CD4-positive, alpha-beta T cell treated with Interleukin-1 beta for 1 hour (primary cell): ENCODE measurements at regions not wholly inside any gene's neighbourhood (a gene's known extent, or its start where the extent isn't known, plus 50 kb on each side); places are given as distances from the start of the nearest gene placed in this dataset.

Experiments
- DNase-seq, 2 donors: peaks; one replicate each; pipeline ENCODE4 v3.0.0-alpha.2; 2020 to 2022

DNA sequence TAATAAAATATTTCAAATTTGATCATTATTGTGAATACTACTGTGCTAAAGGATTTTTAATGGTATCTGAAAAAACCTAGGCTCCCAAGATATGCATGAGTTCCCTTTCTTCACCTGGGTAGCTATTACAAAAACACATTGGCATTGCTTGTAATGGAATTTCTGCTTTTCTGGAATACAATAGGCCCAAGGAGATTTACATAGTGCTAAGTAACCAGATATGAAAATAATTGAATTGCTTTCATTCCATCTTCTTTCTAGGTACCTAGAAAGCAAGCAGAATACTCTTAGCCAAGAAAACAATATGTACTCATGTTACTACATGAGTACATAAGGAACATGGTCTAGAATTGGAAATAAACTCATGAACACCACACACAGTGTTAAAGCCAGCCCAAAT lies 291.9 kb downstream of the KCNC2 start:
- no peak for DNase-seq

DNA sequence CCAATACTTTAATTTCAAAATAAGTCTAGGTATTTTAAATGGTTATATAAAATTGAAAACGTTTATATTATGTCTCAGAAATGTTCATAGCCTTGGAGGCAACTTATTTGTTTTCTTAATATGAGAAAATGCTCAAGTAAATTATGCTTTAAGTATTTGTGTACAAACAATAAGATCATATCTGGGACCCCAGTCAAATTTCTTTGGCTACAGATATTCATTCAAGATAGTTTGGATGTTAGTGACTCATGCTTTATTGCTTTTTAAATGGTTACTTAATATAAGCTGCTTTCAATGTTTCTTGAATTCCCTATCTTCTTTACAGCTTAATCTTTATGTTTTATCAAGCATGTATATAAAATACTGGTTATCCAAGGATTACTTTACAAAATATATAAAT lies 291.3 kb downstream of the KCNC2 start:
- no peak for DNase-seq

DNA sequence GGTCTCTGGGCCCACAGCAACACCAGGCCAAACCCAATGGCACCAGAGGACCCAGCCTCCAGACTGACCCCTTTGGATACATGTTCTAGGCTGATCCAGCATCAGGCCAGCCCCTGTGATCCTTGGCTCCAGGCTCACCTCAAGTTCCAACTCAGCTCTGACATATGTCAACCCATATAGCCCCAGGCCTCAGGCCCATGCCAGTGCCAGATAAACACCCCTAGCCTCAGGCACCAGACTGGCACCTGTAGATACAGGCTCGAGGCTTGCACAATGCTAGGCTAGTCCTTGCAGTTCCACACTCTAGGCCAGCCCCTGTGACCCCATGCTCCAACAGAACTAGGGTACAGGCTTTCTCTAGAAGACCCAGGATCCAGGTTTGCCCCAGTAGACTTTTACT lies 287.5 kb downstream of the KCNC2 start:
- DNase-seq = no peak

DNA sequence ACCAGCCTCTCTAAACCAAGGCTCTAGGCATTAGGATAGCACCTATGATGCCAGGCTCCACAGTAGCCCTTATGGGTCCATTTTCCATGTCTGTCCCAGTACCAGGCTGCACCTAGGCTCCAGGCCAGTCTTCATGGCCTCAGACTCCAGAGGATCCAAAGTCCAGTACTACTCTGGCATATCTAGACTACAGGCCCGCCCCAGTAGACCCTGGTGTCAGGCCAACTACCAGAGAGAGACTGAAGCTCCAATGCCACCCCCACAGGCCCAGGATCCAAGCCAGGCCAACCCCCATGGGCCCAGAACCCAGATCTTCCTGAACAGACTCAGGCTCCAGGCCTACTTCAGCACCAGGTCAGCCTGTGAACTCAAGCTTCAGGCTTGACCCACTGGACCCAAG lies 287.0 kb downstream of the KCNC2 start:
- no peak for DNase-seq

DNA sequence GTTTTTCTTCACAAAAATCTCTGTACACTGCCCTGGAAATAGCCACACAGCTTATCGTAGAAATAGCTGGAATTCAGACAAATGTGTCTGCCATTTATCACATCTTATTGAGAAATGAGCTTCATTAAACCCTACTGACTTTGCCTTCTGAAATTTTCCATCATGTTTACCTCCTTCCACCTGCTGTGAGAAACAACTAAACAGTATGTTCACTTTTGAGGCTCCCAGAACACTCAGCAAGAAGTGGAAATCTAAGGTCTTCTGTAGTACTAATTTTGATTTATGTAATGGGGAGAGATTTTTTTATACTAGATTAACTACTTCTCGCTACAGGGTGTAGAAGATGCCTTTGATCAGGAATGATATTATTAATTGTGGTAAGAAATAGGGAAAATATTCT lies 268.0 kb downstream of the KCNC2 start:
- DNase-seq = no peak

DNA sequence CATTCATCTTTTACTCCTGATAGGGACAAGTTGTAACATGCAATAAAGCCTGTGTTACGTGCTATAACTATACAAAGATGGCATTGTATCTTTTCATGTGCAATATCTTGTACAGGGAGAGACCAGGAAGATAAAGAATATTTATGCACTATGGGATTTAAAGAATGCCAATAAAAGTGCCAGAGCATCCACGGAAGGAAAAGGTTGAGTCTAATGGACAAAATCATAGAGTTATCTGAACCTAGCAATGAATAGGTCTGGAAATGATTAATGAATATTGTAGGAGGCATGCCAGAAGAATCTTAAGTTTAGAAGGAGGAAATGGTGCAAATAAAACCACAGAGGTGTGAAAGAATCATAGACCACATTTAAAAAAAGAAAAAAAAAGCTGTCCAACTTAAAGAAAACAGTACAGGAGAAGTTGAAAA lies 263.9 kb downstream of the KCNC2 start:
- DNase-seq = no peak

DNA sequence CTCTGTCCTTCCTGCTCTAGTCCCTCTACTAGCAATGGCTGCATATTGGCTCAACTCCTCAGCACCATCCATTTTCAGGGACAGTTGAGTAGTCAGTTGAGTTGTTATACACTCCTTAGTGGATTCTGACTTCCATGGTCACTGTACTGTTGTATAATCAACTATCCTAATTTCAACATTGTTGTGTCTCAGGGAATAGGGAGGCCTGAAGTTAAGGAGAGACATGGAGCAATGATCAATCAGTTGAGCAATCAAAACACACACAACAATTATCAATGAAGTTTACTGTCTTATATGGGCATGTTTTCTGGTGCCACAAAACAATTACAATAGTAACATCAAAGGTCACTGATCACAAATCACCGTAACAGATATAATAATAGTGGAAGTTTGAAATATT lies 255.9 kb downstream of the KCNC2 start:
- no peak for DNase-seq

DNA sequence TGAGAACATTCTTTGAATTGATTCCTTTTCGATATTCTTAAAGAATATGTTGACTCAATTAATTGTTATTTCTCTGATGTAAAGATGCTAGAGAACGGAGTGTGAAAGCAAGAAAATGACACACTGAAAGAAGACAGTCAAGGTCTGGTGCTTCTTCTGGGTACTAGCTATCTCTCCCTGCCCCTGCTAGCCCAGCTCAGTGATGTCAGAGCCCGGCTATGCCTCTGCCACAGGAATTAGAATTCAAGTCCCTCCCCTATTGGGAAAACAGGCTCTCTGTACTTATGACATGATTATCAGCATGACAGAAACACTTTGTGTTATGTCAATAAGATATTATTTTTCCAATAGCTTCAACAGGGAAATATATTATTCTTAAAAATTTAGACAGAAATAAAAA lies 252.4 kb downstream of the KCNC2 start:
- no peak for DNase-seq

DNA sequence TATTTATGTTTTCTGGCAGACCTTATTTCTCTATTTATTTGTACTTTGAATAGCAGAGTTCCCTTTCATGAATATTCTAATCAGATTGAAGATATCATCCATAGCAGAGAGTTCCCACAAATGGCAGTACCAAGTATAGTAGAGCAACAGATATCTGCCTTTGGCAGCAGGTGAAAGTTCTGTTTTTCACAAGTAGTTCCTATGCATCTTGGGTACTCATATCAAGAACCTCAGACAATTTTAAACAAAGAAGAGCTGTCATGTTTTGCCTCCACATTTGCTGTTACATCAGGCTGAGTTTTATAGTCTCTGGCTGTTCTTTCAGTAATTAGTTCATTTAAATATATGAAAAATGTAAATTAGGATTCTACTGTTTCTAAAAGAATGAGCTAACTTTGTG lies 252.0 kb downstream of the KCNC2 start:
- DNase-seq = no peak

DNA sequence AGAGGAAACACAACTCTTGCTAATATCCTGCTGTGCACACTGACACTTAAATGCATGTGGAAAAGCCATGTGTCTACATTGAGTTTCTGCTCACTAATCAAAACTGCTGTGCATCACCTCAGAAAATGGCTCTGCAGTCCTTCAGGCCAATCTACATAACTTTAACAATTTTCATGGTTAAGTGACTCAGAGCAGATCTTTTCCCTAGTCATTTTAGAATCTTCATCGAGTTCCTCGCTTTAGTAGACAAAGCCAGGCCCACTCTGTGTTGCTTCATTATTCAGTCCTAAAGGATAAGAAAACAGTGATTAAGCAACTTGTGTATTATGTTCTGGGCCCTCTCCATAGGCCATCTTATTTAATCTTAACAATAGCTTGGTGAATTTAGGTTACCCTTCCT lies 250.0 kb downstream of the KCNC2 start:
- no peak for DNase-seq

DNA sequence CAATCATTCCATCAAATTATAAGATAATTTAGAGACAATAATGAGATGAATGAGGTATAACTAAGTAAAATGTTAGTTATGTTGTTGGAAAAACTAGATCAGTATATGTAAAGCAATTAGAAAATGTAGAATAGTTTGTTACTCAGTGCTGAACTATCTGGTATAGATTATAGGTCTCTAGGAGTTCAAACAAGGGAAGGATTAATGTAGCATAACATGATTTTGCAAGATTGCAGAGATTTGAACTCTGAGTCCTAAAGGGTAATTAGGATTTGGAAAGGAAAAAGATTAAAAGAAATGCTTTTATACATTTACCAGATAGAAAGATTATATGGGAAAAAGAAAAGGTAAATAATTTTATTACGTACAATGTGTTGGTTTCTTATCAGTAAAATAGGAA lies 246.3 kb downstream of the KCNC2 start:
- DNase-seq = no peak

DNA sequence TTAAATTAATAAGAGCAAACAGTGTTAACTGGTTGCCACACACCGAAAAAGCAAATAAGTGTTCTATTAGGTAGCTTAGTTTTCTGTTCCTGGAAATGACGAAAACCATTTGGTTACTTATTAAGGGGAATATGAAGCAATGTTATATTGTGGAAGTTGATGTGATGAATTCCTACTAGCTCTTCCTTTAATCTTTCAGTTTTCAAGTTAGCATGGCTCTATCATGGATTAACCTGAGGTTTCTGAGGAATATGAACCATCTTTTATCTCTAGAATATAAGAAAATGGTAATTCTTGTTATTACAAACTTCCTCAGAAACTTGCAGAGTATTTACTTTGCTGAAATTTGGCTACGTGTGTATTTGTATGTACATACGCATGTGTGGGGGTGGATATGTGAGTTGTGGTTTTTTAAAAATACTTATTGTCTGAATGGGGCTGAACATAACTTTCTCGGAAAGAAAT lies 245.7 kb downstream of the KCNC2 start:
- DNase-seq = no peak

DNA sequence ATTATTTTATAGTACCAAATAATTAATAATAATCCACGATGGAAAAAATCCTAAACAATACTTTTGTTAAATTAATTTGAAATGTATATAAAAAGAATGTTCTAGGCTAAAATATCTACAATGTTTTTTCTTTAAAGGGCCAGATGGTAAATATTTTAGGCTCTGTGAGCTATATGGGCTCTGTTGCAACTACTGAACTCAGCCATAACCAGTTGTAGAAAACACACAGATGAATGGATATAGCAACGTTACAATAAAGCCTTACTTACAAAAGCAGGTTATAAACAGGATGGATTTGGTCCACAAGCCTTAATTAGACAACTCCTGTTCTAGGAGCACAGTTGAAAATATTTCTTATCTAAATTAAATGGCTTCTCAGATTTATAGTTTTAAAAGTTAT lies 245.2 kb downstream of the KCNC2 start:
- no peak for DNase-seq

DNA sequence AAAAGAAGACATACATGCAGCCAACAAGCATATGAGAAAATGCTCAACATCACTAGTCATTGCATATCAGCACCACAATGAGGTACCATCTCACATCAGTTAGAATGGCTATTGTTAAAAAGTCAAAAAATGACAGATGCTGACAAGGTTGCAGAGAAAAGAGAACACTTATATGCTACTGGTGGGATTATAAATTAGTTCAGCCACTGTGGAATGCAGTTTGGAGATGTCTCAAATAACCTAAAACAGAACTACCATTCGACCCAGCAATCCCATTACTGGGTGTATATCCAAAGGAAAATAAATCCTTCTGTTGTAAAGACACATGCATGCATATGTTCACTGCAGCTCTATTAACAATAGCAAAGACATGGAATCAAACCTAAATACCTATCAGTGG lies 238.4 kb downstream of the KCNC2 start:
- DNase-seq = no peak

DNA sequence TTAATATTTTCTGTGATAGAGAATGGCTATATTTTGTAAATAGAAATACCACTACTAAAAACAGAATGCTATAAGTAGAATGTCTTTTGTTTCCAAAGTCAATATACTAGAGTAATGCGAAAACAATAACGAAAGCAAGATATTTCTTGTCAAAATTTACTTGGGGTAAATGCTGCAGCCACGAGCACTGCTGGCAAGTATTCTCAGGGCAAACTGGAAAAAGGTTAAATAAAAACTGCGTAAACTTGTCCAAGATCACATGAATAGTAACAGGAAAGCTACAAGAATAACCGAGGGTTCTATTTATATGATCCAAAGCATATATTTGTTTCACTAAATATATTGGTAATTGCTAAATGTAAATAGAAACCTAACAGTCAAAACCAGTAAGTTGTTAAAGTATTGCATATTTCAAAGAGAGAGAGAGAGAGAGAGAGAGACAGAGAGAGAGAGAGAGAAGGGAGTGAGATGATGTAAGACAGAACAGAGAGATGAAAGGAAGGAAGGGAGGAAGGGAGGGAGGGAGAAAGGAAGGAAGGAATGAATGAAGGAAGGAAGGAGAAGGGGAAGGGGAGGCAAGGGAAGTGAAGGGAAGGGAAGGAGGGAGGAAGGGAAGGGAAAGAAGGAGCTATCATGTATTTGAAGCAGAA lies 231.7 kb downstream of the KCNC2 start:
- no peak for DNase-seq

DNA sequence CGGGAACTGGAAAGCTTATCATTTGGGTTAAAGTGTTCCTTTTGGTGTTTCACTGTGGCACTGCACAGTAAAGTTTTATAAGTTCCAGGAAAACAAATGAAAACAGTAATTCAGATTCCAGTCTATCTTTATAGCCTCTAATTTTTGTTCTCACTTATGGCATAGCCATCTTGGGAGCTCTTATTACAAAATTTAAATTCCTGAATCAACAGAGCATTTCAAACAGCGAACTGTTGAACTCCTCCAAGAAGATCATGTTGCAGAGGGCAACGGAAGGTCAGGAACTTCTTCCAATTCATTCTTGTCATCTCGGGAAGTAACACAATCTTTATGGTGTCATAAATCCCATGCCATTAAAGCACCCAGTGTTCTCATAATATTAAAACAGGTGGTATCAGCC lies 229.1 kb downstream of the KCNC2 start:
- no peak for DNase-seq

DNA sequence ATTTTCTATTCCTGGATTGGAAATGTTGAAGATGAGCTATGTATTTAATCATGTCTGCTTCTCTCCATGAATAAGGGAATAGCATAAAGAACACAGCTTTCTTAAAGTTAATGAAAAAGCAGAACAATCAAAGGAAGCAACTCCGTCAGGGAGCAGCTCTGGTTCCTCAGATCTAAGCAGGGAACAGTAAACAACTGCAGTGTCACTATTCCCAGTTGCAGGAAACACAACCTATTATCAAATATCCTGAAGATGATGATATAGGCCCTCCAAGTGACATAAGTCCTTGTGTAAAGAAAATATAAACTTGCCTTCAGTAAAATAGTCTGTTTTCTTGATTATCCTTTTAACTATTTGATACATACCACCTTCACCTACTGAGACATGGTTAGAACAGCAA lies 228.1 kb downstream of the KCNC2 start:
- no peak for DNase-seq

DNA sequence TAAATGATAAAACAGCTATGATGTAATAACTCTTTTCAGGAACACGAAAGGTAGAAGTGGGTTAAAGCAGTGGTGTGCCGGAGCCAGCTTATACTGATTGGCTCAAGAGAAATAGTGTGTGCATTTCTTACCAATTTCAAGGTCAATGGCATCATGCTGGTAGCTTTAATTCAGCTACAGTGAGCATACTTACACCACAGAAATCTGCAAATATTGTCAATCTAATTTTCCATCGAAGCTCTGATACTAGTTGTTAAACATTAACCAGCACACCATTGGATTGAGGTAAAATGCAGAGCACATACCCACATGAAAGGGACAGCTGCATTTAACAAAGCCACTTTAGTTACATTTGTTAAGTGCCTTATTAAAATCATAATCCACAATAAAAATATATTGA lies 225.7 kb downstream of the KCNC2 start:
- no peak for DNase-seq

DNA sequence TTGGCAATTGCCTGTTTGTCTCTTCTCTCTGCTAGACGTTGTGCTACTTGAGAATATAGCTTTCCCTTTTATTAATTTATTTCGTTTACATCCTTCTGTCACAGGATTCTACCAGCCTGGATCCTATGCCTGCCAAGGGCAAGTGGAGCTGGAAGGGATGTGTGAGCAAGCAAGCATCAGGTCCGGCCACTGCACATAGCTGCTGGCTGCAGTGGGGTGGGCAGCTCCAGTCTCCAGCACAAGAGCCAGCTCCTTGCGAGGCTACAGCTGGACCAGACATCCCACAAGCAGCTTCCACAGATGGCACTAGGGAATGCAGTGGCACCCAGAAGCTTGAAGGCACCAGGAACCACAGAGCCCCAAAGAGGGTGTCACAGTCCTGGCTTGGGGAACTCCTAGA lies 225.0 kb downstream of the KCNC2 start:
- no peak for DNase-seq

DNA sequence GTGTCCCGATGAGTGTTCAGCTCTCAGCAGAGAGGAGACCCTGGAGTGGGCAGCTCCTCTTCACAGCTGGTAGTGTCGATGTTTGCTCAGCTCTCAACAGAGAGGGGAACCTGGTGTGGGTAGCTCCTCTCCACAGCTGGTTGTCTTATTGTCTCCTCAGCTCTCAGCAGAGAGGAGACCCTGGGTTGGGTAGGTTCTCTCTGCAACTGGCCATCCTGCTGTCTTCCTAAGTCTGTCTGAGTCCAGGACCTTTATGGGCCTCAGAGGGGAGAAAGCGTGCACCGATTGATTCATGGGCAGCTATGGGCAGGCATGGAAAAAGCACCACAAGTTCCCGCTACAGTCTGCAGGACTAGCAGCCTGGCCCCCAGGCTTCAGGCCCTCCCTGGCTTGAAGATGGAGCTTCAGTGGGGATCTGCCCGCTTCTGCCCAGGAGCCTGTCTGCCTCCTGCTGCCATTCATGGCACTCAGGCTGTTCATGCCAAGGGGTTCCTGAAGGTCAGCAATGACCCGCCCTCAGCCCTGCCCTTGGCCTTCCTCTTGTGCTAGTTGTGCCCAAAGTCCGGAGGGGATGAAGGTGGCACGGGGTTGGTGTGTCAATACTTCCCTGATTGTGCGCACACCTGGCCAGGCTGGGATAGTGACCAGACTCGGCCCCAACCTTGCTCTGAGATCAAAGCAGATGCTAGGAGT lies 224.2 kb downstream of the KCNC2 start:
- DNase-seq = no peak

DNA sequence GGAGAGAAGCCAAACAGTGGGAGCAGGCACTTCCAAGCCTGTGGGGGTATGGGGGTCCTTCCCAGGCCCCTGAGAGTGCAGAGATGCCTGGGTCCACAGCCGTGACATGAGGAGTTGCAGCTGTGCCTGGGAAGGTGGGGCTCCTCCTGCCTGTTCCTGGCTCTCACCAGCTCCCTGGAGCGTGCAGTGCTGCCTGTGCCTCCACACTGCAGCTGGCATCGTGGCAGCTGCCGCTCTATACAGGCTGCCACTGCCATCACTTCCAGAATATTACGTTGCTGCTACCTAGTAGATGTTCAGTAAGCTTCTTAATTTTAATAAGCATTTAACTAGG lies 223.7 kb downstream of the KCNC2 start:
- no peak for DNase-seq

DNA sequence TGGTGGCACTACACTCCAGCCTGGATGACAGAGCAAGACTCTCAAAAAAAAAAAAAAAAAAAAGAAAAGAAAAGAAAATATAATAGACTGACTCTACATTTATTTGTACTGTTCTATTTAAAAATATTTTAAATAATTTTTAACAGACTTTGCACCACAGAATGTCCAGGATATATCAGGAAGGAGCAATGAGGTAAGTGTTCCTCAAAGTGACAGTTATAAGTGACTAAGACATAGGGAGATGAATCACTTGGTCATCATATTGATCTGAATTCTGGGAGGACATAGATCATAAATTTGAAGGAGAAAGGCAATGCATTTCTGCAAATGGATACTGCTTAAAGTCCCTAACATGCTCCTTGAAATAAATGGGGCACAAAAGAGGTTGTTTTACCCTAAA lies 221.5 kb downstream of the KCNC2 start:
- DNase-seq = no peak
